B cell (primary cell): ENCODE measurements at regions not wholly inside any gene's neighbourhood (a gene's known extent, or its start where the extent isn't known, plus 50 kb on each side); places are given as distances from the start of the nearest gene placed in this dataset.

Source experiments
- ATAC-seq: fragments of 200-7000 bp; cut with Tn5 transposase; one replicate; pipeline ENCODE4 v1.10.0; 2021; ENCODE audit warnings: low read depth, mild to moderate bottlenecking, moderate number of reproducible peaks, moderate library complexity
- CTCF ChIA-PET: fragments of 350-600 bp; sonication (Branson Sonifier 250); formaldehyde crosslinking; loops from one replicate; lab custom pipeline; 2021; ENCODE audit warnings: antibody characterized with exemption, inconsistent platforms; lab: Charles Lee
- POLR2A ChIA-PET: fragments of 350-600 bp; sonication (Branson Sonifier 250); formaldehyde crosslinking; loops from one replicate; lab custom pipeline; 2021; ENCODE audit warnings: antibody characterized with exemption; lab: Charles Lee
- DNase-seq: peaks from one replicate; pipeline ENCODE4 v3.0.0; 2013
- H2AFZ ChIP-seq: 2 replicates; pipeline ENCODE4 v1.6.1; 2012; ENCODE audit warnings: mild to moderate bottlenecking, low read depth, low read length; ENCODE audit not compliant: insufficient read depth, poor library complexity, severe bottlenecking
- H3K27ac ChIP-seq, 2 donors: 1 replicate in 1 of 2; 2 replicates in 1 of 2; pipeline ENCODE4 v1.5.1; 2012 to 2013; ENCODE audit warnings: low read length in 2 of 2, mild to moderate bottlenecking in 2 of 2, moderate library complexity in 1 of 2
- H3K27me3 ChIP-seq, 4 experiments: fragments of 200-600 bp in 1 of 4; sonication (generic) in 1 of 4; replicated peaks in 1 of 4; 1 replicate in 2 of 4; 2 replicates in 2 of 4; pipeline versions ENCODE4 v1.6.1 to v1.7.0; 2013 to 2016; ENCODE audit warnings: low read length in 3 of 4, mild to moderate bottlenecking in 2 of 4, mixed read lengths in 1 of 4, moderate library complexity in 1 of 4; ENCODE audit not compliant: insufficient read depth in 4 of 4, control insufficient read depth in 3 of 4; ENCODE audit errors: control extremely low read depth in 1 of 4
- H3K36me3 ChIP-seq, 2 experiments: replicated peaks in 1 of 2; 1 replicate in 1 of 2; 2 replicates in 1 of 2; pipeline versions ENCODE4 v1.6.1 to v1.7.1; 2013; ENCODE audit warnings: low read length in 1 of 2; ENCODE audit not compliant: insufficient read depth in 2 of 2, control insufficient read depth in 1 of 2; ENCODE audit errors: control extremely low read depth in 1 of 2, extremely low read depth in 1 of 2
- H3K4me1 ChIP-seq, 2 donors: fragments of 200-600 bp in 1 of 2; sonication (generic) in 1 of 2; 1 replicate in 1 of 2; 2 replicates in 1 of 2; pipeline versions ENCODE4 v1.5.1 to v1.6.1; 2013 to 2017; ENCODE audit warnings: low read length in 2 of 2; ENCODE audit not compliant: control insufficient read depth in 2 of 2, insufficient read depth in 2 of 2
- H3K4me2 ChIP-seq: replicated peaks from 2 replicates; pipeline ENCODE3; 2012; ENCODE audit warnings: mild to moderate bottlenecking, low read depth, low read length; ENCODE audit not compliant: poor library complexity, severe bottlenecking
- H3K4me3 ChIP-seq, 5 experiments: fragments of 200-600 bp in 1 of 5; sonication (generic) in 1 of 5; 1 replicate in 3 of 5; 2 replicates in 2 of 5; pipeline versions ENCODE4 v1.5.1 to v1.7.0; 2011 to 2016; ENCODE audit warnings: low read length in 4 of 5, mild to moderate bottlenecking in 4 of 5, low read depth in 2 of 5, control low read depth in 1 of 5, moderate library complexity in 1 of 5; ENCODE audit not compliant: insufficient read depth in 1 of 5; ENCODE audit errors: control extremely low read depth in 1 of 5, extremely low read depth in 1 of 5
- H3K79me2 ChIP-seq: fragments of 200-600 bp; sonication (generic); one replicate; pipeline ENCODE4 v1.6.0; 2016; ENCODE audit warnings: low read length; ENCODE audit not compliant: control insufficient read depth, insufficient read depth
- H3K9ac ChIP-seq: fragments of 200-600 bp; sonication (generic); 2 replicates; pipeline ENCODE4 v1.6.1; 2017; ENCODE audit warnings: mild to moderate bottlenecking, low read length, moderate library complexity
- H3K9me3 ChIP-seq, 3 donors: one replicate each; pipeline versions ENCODE4 v1.6.1 to v1.7.1; 2013; ENCODE audit warnings: low read length in 2 of 3; ENCODE audit not compliant: control insufficient read depth in 2 of 3, insufficient read depth in 1 of 3; ENCODE audit errors: control extremely low read depth in 1 of 3
- H4K20me1 ChIP-seq: 2 replicates; pipeline ENCODE4 v1.6.0; 2012; ENCODE audit warnings: mild to moderate bottlenecking, low read length; ENCODE audit not compliant: insufficient read depth, control insufficient read depth, poor library complexity, severe bottlenecking
- H3K27ac Mint-ChIP-seq: one replicate; pipeline ENCODE4 v1.8.0; 2021; ENCODE audit warnings: mixed read lengths
- H3K27me3 Mint-ChIP-seq: one replicate; pipeline ENCODE4 v1.8.0; 2021; ENCODE audit warnings: mixed read lengths
- H3K4me1 Mint-ChIP-seq: one replicate; pipeline ENCODE4 v1.8.0; 2021; ENCODE audit warnings: mixed read lengths
- H3K4me3 Mint-ChIP-seq: one replicate; pipeline ENCODE4 v1.8.0; 2021; ENCODE audit warnings: mixed read lengths
- H3K9me3 Mint-ChIP-seq: one replicate; pipeline ENCODE4 v1.8.0; 2022; ENCODE audit warnings: mixed read lengths; ENCODE audit not compliant: insufficient read depth
- CTCF ChIP-seq: fragments of 200-600 bp; IDR thresholded peaks from one replicate; pipeline ENCODE4 v1.8.0; 2022; ENCODE audit warnings: antibody characterized with exemption, mild to moderate bottlenecking
- EZH2 ChIP-seq: IDR thresholded peaks from 2 replicates; pipeline ENCODE4 v1.6.1; 2012; ENCODE audit warnings: borderline replicate concordance, low read depth, mild to moderate bottlenecking, moderate library complexity, low read length; ENCODE audit not compliant: insufficient read depth, poor library complexity, severe bottlenecking
- WGBS: methylation state at CpG from one replicate; pipeline ENCODE4 v1.1.5; 2013; ENCODE audit warnings: missing lambda C conversion rate; ENCODE audit not compliant: insufficient coverage; 5-methylcytosine and 5-hydroxymethylcytosine counted together
- intact Hi-C: fragments of 100-400 bp; cut with micrococcal nuclease; formaldehyde crosslinking; loops from one replicate; pipeline ENCODE4 v1.10.0; 2022

- Histone ChIP-seq H3K36me3 (no peaks in the 10 kb centered on the region), H3K79me2 (no peaks in the 10 kb centered on the region), H3K4me2 (no peak overlapping the region), H3K27me3 (peaks cover 0 to 7% (median 0%) of the 10 kb centered on the region in 4 experiments), H3K9me3 (peaks cover 0 to 13% (median 2%) of the 10 kb centered on the region in 3 donors), H3K4me3 (no peak overlapping the region), H4K20me1 (no peaks in the 10 kb centered on the region), H3K9ac (no peak overlapping the region), H3K27ac (no peak overlapping the region), H2AFZ (no peak overlapping the region), H3K4me1 (no peaks in the 10 kb centered on the region)
- CTCF ChIA-PET, result interaction anchor here (1.1 to 1.8 kb wide), 2 partner anchors 744 to 761 kb away, joined by 6 to 9 read pairs; no protein-coding TSS in a partner anchor
- TF ChIP-seq CTCF, result peak; percentile 20
- no peak for TF ChIP-seq EZH2
- H3K27me3 Mint-ChIP-seq, result peaks cover 6% of the 10 kb centered on the region
- DNase-seq, result no peak
- H3K4me1 Mint-ChIP-seq, result no peaks in the 10 kb centered on the region
- H3K27ac Mint-ChIP-seq, result no peak overlapping the region
- POLR2A ChIA-PET, result no interaction called here
- WGBS, result 100% methylated on average over 1 of the region's 2 CpGs
- intact Hi-C loops, result no loop called here
- no peak for ATAC-seq
- no peak overlapping the region for H3K4me3 Mint-ChIP-seq
- H3K9me3 Mint-ChIP-seq, result peaks cover 3% of the 10 kb centered on the region
These were observed 51.4 kb upstream of the SCIN start for GRCh38 chr7:12518920-12519681.

- intact Hi-C loops, result loop anchor here (10.0 kb wide), 2 partner anchors 165 to 595 kb away; partner anchors contain the start of gene ARL4A
- peaks cover 6% of the 10 kb centered on the region for H3K27me3 Mint-ChIP-seq
- Histone ChIP-seq H3K27ac (no peak overlapping the region), H3K4me3 (no peak overlapping the region), H3K4me1 (no peaks in the 10 kb centered on the region), H3K36me3 (no peaks in the 10 kb centered on the region), H2AFZ (no peak overlapping the region), H3K27me3 (peaks cover 0 to 7% (median 0%) of the 10 kb centered on the region in 4 experiments), H4K20me1 (no peaks in the 10 kb centered on the region), H3K9ac (no peak overlapping the region), H3K9me3 (peaks cover 0 to 13% (median 2%) of the 10 kb centered on the region in 3 donors), H3K79me2 (no peaks in the 10 kb centered on the region), H3K4me2 (no peak overlapping the region)
- no peak for TF ChIP-seq CTCF
- TF ChIP-seq EZH2, result no peak
- DNase-seq (no peak), ATAC-seq (no peak)
- H3K9me3 Mint-ChIP-seq, result peaks cover 3% of the 10 kb centered on the region
- 50% methylated on average over 1 of the region's 1 CpG for WGBS
- H3K4me1 Mint-ChIP-seq, result no peaks in the 10 kb centered on the region
- POLR2A ChIA-PET, result no interaction called here
- no peak overlapping the region for H3K27ac Mint-ChIP-seq
- H3K4me3 Mint-ChIP-seq, result no peak overlapping the region
- CTCF ChIA-PET, result interaction anchor here (1.1 to 1.8 kb wide), 2 partner anchors 743 to 761 kb away, joined by 6 to 9 read pairs; no protein-coding TSS in a partner anchor
These were observed 50.9 kb upstream of the SCIN start for GRCh38 chr7:12519682-12520009.
